NCI-H1092 treated with DMSO at 0.1 percent for 48 hours (cell line): ENCODE measurements at regions not wholly inside any gene's neighbourhood (a gene's known extent, or its start where the extent isn't known, plus 50 kb on each side); places are given as distances from the start of the nearest gene placed in this dataset.

Source experiments
- DNase-seq: peaks from one replicate; lab custom pipeline; 2025; lab: John Stamatoyannopoulos, UW

- no peak for DNase-seq
Measured at GRCh38 chr6:82013561-82014530, 233.7 kb downstream of the IBTK start.

GRCh38 chr6:82006027-82006738, 241.4 kb downstream of the IBTK start:
- no peak for DNase-seq

DNA sequence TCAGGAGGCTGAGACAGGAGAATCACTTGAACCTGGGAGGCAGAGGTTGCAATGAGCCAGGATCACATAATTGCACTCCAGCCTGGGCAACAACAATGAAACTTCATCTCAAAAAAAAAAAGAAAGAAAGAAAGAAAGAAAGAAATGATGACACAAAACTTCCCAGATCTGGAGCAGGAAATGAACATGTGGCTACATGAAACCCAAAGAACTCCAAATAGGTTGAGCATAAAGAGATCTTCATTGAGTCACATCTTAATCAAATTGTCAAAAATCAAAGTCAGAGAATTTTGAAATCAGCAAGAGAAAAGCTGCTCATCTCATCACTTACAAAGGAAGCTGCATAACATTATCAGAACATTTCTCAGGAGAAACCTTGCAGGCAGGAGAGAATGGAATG, 247.0 kb downstream of the IBTK start:
- no peak for DNase-seq

- no peak for DNase-seq
Measured at GRCh38 chr6:81999826-82000225, 247.3 kb upstream of the TENT5A start.

DNA sequence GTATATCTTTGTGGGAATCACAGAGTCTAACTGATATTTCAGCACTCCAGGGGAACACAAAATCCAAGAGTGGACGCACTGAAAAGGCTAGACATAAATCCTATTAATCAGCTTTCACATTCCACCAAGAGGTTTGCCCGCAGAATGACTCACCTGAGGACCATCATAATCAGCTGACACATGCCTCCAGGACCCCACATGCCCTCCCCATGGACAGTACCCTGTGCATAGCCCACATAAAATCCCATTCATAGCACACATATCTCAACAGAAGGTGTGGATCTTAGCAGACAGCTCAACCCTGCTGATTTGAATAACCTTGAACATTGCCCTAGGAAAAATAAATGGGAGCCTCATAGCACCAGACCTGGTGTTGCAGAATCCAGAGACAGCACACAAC, 246.8 kb upstream of the TENT5A start:
- DNase-seq, result no peak

DNA sequence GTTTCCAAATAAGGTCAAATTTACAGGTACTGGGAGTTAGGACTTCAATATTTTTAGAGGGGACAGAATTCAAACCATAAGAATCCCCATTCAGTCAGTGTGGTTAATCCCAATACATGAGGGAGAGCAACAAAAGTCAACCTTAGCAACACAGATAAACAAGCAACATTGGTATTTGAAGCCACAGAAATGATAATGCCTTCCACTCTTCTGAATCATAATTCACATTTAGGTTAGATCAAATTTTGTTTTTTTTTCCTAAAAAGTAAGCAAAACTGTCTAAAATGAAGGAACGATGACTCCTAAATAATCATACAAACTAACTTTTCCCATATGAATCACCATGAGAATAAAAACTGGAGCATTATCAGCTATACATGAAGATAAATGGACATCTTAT, 246.0 kb upstream of the TENT5A start:
- DNase-seq, result no peak

DNA sequence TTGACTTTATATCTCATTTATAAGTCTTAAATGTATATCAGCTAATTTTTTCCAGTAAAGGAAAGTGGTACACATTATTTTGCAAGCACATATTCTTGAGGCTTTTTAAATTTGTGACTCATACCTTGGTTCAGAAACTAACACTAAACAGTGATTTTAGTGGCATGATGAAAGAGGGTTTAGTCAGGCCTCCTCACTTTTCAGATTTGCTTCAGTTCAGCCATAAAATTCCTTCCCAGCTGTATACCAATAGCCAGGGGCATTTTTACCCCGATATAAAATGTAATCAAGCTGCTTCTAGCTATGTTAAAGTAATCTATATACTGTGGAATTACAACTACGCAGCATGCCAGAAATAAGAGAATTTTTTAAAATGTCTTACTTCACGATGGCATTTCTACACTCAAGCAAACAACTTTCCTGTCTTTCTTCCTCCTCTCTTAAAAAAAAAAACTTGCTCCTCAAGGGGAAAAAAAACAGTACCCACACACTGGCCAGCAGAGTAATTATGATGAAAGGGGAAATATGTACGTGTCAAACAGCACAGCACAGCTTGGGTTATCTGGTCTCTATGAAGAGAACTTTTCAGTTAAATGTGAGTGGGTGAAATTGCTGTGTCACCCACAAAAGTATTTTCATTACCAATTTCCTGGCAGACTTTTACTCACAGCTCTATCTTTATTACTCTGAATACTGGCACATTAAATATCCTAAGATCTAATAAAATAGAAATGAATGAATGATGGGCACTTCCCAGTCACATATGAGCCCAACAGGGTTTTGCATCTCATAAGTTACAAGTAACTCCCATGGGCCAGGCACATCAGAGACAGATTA, 244.8 kb upstream of the TENT5A start:
- no peak for DNase-seq

GRCh38 chr6:81996414-81996813, 243.9 kb upstream of the TENT5A start:
- no peak for DNase-seq

DNA sequence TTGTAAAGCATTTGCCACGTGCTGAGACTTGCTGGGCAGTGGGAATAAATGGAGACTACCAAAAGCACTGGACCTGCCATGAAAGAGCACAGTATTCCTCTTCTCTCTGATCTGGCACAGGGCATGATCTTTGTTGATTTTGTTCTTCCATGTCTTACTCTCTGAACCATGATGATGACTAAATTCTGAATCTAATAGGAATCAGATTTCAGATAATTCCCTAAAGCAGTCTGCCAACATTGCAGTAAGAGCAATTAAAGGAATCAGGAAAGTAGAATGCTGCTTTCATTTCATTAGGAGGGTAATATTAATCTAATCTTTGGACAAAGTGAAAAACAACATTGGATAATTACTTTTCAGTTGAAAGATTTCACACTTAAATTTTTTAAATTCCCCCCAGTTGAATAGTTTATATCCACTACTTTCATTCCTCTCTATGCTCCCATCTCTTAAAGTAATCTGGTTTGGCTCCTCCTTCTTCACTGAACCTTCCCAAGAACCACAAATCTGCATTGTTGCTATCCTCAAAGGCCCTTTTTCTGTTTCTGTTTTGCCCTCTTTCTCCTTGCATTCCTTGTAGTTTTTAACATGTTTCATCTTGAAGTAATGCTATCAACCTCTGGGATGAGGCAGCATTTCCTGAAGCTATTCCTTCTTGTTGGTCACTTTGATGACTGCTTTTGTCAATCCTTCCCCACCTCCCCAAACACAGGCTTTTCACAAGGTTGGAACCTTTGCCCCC, 243.2 kb upstream of the TENT5A start:
- DNase-seq, result peak; percentile 18

DNA sequence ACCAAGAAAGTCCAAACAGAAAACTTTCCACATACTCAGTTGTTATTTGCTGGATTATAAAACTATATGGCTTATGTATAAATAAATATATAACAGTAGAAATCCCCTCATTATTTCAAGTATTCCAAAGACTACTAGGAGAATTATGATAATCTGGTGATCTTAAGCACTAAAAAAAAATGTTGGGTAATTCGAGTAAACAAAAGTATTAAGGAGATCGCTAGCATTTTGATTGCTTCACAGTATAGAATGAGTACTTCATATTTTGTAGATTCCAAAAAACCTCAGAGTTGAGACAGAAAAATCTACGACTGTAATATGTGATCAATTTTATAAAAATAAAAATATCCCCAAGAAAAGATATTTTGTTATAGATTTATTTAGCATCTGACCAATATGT, 236.4 kb upstream of the TENT5A start:
- no peak for DNase-seq

- no peak for DNase-seq
Measured at GRCh38 chr6:81988446-81988845, 236.0 kb upstream of the TENT5A start.

DNA sequence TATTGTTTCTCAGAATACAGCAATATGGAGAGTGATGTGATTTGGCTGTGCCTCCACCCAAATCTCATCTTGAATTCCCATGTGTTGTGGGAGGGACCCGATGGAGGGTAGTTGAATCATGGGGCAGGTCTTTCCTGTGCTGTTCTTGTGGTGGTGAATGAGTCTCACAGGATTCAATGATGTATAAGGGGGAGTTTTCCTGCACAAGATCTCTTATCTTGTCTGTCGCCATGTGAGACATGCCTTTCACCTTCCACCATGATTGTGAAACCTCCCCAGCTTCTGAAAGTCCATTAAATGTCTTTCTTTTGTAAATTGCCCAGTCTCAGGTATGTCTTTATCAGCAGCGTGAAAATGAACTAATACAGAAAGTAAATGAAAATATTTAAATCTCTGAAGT, 234.8 kb upstream of the TENT5A start:
- DNase-seq, result no peak

- DNase-seq, result no peak
Measured at GRCh38 chr6:81985191-81985590, 232.7 kb upstream of the TENT5A start.

DNA sequence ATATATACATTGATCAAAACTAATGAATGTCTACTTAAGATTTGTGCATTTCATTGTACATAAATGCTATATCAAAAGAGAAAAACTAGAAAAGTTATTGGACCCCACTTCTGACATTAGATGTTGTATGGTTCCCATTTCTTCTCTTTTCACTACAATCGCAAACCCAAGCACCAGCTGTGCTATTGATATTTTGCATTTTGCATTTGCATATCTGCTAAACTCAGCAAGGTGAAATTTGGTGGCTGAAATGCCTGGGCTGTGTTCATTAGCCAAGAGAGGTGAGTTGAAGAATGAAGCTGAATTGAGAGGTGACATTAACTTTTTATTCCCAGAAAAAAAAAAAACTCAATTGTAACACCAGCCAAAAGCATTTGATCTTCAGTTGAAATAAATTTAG, 232.1 kb upstream of the TENT5A start:
- DNase-seq, result no peak

DNA sequence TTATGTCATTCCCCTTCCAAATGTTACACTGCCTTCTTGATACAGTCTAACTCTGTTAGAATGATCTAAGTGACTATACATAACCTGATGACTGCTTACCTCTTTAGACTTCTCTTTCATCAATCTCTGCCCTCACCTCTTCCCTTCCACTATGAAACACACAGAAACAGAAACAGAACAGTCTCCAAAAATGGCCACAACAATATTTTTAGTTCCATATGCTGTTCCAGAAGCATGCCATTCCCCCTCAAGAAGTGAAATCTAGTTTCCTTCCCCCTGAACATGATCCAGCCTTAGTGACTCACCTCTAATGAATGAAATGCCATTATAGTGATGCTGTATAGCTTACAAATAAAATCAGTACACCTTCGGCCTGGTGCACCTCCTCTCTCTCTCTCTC, 229.3 kb upstream of the TENT5A start:
- DNase-seq, result no peak

- no peak for DNase-seq
Measured at GRCh38 chr6:81979767-81980166, 227.3 kb upstream of the TENT5A start.

DNA sequence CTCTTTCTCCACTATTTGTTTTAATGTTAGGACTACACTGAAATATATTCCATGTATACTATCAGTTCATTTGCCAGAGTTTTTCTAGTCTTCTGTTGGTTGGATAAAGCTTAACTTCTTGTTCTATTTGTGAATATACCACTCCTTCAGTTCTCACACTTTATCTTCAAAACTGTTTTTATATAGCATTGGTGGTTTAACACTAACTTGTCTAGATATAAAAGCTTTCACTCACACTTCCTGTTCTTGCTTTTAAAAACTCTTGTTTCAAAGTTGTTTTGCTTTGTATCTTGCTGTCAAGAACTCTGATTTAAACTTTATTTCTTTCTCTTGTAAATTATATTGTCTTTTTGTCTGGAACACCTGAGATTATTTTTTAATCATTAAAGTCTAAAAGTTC, 226.8 kb upstream of the TENT5A start:
- no peak for DNase-seq

DNA sequence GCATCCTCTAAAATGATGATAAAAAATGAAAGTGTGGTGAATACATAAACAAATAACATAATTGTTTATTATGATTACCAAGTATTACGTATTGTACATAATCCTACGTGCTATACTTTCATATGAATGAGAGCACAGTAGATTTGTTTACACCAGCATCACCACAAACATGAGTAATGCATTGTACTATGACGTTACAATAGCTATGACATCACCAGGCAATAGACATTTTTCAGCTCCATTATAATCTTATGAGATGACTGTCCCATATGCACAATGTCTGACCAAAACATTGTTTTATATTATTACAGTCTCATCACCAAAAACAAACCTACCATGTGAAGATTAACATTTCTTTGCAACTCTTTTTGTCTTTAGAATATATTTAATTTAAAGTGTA, 225.7 kb upstream of the TENT5A start:
- no peak for DNase-seq

DNA sequence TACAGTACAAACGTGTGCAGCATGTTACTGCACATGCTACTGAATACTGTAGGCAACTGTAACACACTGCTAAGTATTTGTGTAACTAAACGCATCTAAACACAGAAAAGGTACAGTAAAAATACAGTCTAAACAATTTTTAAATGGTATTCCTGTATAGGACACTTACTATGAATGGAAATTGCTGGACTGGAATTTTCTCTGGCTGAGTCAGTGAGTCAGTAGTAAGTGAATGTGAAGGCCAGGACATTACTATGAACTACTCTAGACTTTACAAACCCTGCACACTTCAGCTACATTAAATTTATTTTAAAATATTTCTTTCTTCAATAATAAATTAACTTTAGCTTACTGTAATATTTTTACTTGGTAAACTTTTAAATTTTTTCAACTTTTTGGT, 225.0 kb upstream of the TENT5A start:
- no peak for DNase-seq

DNA sequence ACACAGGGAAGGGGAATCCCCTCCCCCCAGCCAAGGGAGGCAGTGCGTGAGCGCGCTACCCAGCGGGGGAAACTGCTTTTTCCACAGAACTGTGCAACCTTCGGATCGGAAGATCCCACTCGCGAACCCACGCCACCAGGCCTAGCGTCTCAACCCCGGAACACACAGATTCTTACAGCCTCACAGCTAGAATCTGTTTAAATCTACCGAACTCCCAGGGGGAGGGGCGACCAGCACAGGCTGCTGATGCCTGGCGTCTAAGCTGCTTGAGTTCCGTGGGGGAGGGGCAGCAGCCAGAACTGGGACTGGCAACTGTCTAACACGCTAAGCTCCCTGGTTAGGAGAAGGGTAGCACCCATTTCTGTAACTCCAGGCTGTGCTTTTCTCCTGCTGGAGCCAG, 217.3 kb upstream of the TENT5A start:
- no peak for DNase-seq

DNA sequence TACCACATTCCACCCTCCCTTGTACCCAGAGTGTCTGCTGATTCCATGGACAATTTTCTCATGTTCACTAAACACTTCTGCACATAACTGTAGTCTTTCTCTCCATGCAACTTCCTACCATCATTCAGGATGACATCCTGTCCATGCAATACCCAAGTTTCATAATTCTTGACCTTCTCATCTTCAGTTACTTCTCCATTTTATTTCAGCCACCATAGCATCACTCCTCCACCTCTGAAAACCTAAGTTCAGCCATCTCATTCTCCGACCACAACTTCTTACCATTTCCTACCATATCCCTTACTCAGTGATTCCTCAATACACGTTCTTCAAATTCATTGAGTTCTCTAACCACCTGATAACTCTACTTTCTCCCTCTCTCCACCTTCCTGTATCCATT, 216.5 kb upstream of the TENT5A start:
- no peak for DNase-seq

DNA sequence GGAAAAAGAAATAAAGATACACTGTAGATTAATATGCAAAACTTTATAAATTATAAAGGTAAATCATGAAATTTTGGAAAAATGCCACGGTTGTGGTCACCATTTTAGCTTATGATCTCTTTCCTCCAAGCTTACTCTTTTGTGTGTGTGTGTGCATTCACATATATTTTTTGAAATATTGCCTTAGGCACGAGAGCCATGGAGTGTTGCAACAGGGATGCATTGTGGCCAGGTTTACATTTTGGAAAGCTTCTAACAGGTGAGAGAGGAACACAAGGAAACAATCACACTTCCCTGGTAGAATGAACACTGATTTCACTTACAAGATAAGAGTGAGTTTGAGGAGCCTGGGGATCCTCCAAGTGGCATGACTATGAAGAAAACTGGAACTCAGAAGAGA, 214.5 kb upstream of the TENT5A start:
- no peak for DNase-seq
